Nephron progenitor cell (in vitro differentiated cells): ENCODE measurements at regions not wholly inside any gene's neighbourhood (a gene's known extent, or its start where the extent isn't known, plus 50 kb on each side); places are given as distances from the start of the nearest gene placed in this dataset.

Source experiments
- DNase-seq: peaks from one replicate; pipeline ENCODE4 v3.0.0; 2021
- H3K27ac Mint-ChIP-seq: 2 replicates; pipeline ENCODE4 v1.8.0; 2021; ENCODE audit warnings: mild to moderate bottlenecking, moderate library complexity, mixed read lengths
- H3K27me3 Mint-ChIP-seq: 2 replicates; pipeline ENCODE4 v1.8.0; 2021; ENCODE audit warnings: mild to moderate bottlenecking, low read depth, mixed read lengths; ENCODE audit not compliant: poor library complexity
- H3K36me3 Mint-ChIP-seq: 2 replicates; pipeline ENCODE4 v1.8.0; 2021; ENCODE audit warnings: low read depth, mixed read lengths
- H3K4me1 Mint-ChIP-seq: 2 replicates; pipeline ENCODE4 v1.8.0; 2021; ENCODE audit warnings: mixed read lengths
- H3K4me3 Mint-ChIP-seq: 2 replicates; pipeline ENCODE4 v1.8.0; 2021; ENCODE audit warnings: mild to moderate bottlenecking, moderate library complexity, mixed read lengths
- H3K9me3 Mint-ChIP-seq: 2 replicates; pipeline ENCODE4 v1.8.0; 2021; ENCODE audit warnings: mild to moderate bottlenecking, moderate library complexity, mixed read lengths
- TF ChIP-seq, protein P1 (sequence below): fragments of 200-600 bp; sonication (generic); IDR thresholded peaks from 2 replicates; pipeline ENCODE4 v1.5.0; 2021; ENCODE audit warnings: antibody characterized with exemption

DNA sequence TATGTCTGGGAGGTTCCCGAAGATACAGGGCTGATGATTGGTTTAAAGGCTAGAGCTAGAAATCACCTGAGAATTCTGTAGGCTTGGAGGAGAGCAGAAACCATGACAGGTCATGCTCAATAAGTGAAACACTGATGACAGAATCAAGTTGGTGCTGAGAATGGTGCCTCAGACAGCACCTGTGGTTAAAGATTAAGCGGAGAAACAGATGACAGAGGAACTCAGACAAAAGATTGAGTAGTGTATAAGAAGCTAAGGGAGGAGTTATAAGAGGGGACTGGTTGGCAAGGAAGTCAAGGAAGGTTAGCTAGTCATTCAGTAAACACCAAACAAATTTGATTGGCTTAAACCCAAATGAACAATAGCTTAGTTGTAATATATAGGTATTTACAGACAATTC is 385.4 kb upstream of the CNKSR2 start:
- Mint-ChIP-seq H3K27ac (no peak overlapping the region), H3K4me1 (no peaks in the 10 kb centered on the region), H3K27me3 (peaks cover 2% of the 10 kb centered on the region), H3K9me3 (peaks cover 25% of the 10 kb centered on the region), H3K36me3 (peaks cover 4% of the 10 kb centered on the region), H3K4me3 (no peak overlapping the region)
- TF ChIP-seq, protein P1, sequence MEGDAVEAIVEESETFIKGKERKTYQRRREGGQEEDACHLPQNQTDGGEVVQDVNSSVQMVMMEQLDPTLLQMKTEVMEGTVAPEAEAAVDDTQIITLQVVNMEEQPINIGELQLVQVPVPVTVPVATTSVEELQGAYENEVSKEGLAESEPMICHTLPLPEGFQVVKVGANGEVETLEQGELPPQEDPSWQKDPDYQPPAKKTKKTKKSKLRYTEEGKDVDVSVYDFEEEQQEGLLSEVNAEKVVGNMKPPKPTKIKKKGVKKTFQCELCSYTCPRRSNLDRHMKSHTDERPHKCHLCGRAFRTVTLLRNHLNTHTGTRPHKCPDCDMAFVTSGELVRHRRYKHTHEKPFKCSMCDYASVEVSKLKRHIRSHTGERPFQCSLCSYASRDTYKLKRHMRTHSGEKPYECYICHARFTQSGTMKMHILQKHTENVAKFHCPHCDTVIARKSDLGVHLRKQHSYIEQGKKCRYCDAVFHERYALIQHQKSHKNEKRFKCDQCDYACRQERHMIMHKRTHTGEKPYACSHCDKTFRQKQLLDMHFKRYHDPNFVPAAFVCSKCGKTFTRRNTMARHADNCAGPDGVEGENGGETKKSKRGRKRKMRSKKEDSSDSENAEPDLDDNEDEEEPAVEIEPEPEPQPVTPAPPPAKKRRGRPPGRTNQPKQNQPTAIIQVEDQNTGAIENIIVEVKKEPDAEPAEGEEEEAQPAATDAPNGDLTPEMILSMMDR = no peak
- DNase-seq = no peak

DNA sequence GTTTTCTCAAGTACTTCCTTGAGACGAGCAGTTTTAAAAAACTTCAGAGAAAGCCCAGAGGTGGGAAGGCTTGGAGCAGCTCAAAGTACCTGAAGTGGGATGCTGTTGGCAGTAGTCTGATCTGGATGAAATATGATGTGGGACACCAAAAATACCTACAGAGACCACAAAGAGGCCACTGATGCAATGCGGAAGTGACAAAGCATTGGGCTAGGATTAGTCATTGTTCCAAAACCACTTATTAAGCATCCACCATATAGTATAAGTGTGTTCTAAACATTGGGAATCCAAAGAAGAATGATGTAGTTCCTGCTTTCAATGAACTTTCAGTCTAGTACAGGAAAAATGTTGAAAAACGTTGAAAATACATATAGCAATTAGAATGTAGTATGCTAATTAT is 386.1 kb upstream of the CNKSR2 start:
- DNase-seq = no peak
- Mint-ChIP-seq H3K27ac (no peak overlapping the region), H3K27me3 (peaks cover 2% of the 10 kb centered on the region), H3K36me3 (peaks cover 4% of the 10 kb centered on the region), H3K9me3 (peaks cover 25% of the 10 kb centered on the region), H3K4me3 (no peak overlapping the region), H3K4me1 (no peaks in the 10 kb centered on the region)
- TF ChIP-seq, protein P1 = no peak

DNA sequence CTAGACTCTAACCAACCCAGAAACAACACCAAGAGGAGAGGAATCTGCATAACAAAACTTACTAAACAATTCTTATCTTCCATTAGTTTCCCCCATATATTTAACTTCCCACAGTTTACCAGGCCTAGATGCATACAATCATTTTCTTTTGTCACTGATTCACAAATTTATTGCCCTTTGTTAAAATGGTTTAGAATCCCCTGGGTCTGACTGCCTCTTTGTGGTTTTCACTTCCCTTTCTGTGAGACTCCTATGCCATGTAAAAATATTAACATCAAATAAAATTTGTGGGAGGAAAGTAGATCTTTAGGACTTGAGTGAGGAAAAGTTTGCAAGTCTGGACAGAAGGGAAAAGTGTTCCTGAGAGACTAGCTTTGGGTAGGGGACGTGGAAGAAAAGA is 393.8 kb upstream of the CNKSR2 start:
- TF ChIP-seq, protein P1 = no peak
- H3K9me3 Mint-ChIP-seq = peaks cover 10% of the 10 kb centered on the region
- no peak overlapping the region for H3K27ac Mint-ChIP-seq
- H3K27me3 Mint-ChIP-seq = peaks cover 2% of the 10 kb centered on the region
- H3K4me3 Mint-ChIP-seq = no peak overlapping the region
- DNase-seq = no peak
- no peaks in the 10 kb centered on the region for H3K36me3 Mint-ChIP-seq
- peaks cover 11% of the 10 kb centered on the region for H3K4me1 Mint-ChIP-seq

DNA sequence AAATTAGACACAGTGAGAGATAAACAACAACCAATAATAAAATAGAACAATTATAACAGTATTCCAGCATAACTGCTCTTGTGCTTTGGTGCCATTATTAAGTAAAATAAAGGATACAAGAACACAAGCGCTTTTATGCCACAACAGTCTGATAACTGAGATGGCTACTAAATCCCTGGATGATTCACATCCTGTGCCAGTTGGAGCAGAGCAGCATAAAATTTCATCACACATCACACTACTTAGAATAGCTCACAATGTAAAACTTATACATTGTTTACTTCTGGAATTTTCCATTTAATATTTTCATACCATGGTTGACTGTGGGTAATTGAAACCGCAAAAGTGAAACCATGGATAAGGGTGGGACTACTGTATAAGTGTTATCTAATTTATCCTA is 399.9 kb upstream of the CNKSR2 start:
- H3K9me3 Mint-ChIP-seq = peaks cover 4% of the 10 kb centered on the region
- TF ChIP-seq, protein P1 = no peak
- peaks cover 24% of the 10 kb centered on the region for H3K4me1 Mint-ChIP-seq
- no peaks in the 10 kb centered on the region for H3K36me3 Mint-ChIP-seq
- H3K27me3 Mint-ChIP-seq = no peaks in the 10 kb centered on the region
- H3K4me3 Mint-ChIP-seq = no peak overlapping the region
- no peak for DNase-seq
- no peak overlapping the region for H3K27ac Mint-ChIP-seq

DNA sequence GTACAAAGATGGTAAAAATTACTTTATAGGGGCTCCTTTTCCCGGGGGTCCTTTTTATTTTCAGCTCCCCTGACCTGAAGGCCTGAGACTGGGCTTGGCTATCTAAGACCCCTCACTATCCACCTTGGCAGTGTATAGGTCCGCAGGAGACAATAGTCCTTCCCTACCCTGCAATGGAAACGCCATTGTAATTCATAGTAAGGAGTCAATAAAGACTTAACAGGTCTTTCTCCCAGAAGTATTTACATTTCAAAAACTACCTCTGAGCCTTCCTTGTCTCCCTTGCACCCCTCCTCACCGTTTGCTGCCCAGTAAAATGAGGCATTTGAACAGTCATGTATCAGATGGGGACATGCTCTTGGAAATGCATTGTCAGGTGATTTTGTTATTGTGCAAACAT is 401.2 kb upstream of the CNKSR2 start:
- no peak overlapping the region for H3K27ac Mint-ChIP-seq
- H3K4me1 Mint-ChIP-seq = peaks cover 32% of the 10 kb centered on the region
- no peak for DNase-seq
- no peak overlapping the region for H3K4me3 Mint-ChIP-seq
- TF ChIP-seq, protein P1 = no peak
- no peaks in the 10 kb centered on the region for H3K36me3 Mint-ChIP-seq
- H3K27me3 Mint-ChIP-seq = no peaks in the 10 kb centered on the region
- H3K9me3 Mint-ChIP-seq = no peaks in the 10 kb centered on the region

DNA sequence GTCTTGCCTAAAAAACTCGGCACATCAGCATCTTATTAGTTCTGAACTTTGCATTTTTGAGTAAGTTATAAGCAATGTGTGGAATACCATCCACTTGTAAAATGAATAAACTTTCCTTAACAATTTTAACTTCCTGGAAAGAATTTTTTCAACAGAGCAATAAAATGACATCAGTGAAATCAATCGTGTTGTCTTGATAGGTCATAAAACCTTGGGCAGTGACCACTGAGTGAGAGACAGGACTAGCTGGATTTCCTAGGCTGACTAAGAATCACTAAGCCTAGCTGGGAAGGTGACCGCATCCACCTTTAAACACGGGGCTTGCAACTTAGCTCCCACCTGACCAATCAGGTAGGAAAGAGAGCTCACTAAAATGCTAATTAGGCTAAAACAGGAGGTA is 403.0 kb upstream of the CNKSR2 start:
- Mint-ChIP-seq H3K27ac (peak overlapping the region; percentile 72), H3K27me3 (no peaks in the 10 kb centered on the region), H3K36me3 (no peaks in the 10 kb centered on the region), H3K4me3 (no peak overlapping the region), H3K9me3 (peaks cover 5% of the 10 kb centered on the region), H3K4me1 (peaks cover 32% of the 10 kb centered on the region)
- DNase-seq = no peak
- TF ChIP-seq, protein P1 = no peak
